NCI-H345 treated with DMSO at 0.1 percent for 48 hours (cell line): ENCODE measurements at regions not wholly inside any gene's neighbourhood (a gene's known extent, or its start where the extent isn't known, plus 50 kb on each side); places are given as distances from the start of the nearest gene placed in this dataset.

Experiments
- DNase-seq: peaks from one replicate; lab custom pipeline; 2025; ENCODE audit not compliant: unreplicated experiment; lab: John Stamatoyannopoulos, UW

GRCh38 chr7:25959168-25959734 is 192.7 kb upstream of the NFE2L3 start:
- no peak for DNase-seq

- no peak for DNase-seq
Measured at GRCh38 chr7:25963733-25964132, 188.3 kb upstream of the NFE2L3 start.

GRCh38 chr7:25964483-25964991 is 187.5 kb upstream of the NFE2L3 start:
- no peak for DNase-seq

GRCh38 chr7:25965405-25966123 is 186.4 kb upstream of the NFE2L3 start:
- no peak for DNase-seq

GRCh38 chr7:25966469-25966868 is 185.5 kb upstream of the NFE2L3 start:
- DNase-seq, result no peak

- DNase-seq, result no peak
Measured at GRCh38 chr7:25967278-25968204, 184.5 kb upstream of the NFE2L3 start.

- no peak for DNase-seq
Measured at GRCh38 chr7:25968205-25968993, 183.6 kb upstream of the NFE2L3 start.

GRCh38 chr7:25970356-25970755 is 181.6 kb upstream of the NFE2L3 start:
- DNase-seq, result no peak

GRCh38 chr7:25970911-25971310 is 181.1 kb upstream of the NFE2L3 start:
- DNase-seq, result no peak

GRCh38 chr7:25976630-25977029 is 175.4 kb upstream of the NFE2L3 start:
- no peak for DNase-seq

GRCh38 chr7:25978466-25978865 is 173.5 kb upstream of the NFE2L3 start:
- no peak for DNase-seq

GRCh38 chr7:25979605-25980004 is 172.4 kb upstream of the NFE2L3 start:
- DNase-seq, result no peak

- DNase-seq, result no peak
Measured at GRCh38 chr7:25982684-25983083, 169.3 kb upstream of the NFE2L3 start.

GRCh38 chr7:25985196-25985595 is 166.8 kb upstream of the NFE2L3 start:
- DNase-seq, result no peak

- DNase-seq, result no peak
Measured at GRCh38 chr7:25988640-25989039, 163.4 kb upstream of the NFE2L3 start.

- no peak for DNase-seq
Measured at GRCh38 chr7:25989140-25989705, 162.8 kb upstream of the NFE2L3 start.

GRCh38 chr7:25994433-25994994 is 157.5 kb upstream of the NFE2L3 start:
- no peak for DNase-seq

- DNase-seq, result no peak
Measured at GRCh38 chr7:25995216-25995615, 156.8 kb upstream of the NFE2L3 start.

GRCh38 chr7:25996006-25996408 is 156.0 kb upstream of the NFE2L3 start:
- DNase-seq, result no peak

- no peak for DNase-seq
Measured at GRCh38 chr7:25998499-25998898, 153.5 kb upstream of the NFE2L3 start.
